ENCODE measurements at regions not wholly inside any gene's neighbourhood (a gene's known extent, or its start where the extent isn't known, plus 50 kb on each side); places are given as distances from the start of the nearest gene placed in this dataset.

DNA sequence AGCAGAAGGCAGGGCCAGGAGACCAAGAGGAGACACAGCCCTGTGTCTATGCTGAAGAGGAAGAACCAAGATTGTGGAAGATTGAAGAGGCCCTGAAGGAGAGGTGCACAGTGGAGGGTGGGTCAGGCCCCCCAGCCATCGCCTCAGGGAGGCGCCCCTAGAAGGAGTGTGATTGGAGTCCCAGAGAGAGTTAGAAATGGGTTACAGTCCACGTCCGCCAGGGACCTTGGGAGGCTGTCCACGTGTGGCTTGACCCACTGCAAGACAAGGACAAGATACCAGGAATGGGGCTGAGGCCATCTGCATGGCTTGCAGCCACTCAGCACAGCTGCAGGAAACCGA, 375.1 kb downstream of the NPHP4 start:
- BruUV-seq (replicated peaks), result no TSS peak
- H3K9me3 Mint-ChIP-seq (ENCODE audit: unreplicated experiment), result no peaks in the 10 kb centered on the region
- intact Hi-C loops (cut with micrococcal nuclease; ENCODE audit: unreplicated experiment), result no loop called here
- H3K27me3 Mint-ChIP-seq (ENCODE audit: insufficient read depth, unreplicated experiment), result peaks cover 15% of the 10 kb centered on the region
- Histone ChIP-seq H3K9me3 (no peaks in the 10 kb centered on the region), H3K27me3 (replicated peaks; ENCODE audit: control insufficient read depth, insufficient read depth, low read length) (no peaks in the 10 kb centered on the region), H3K36me3 (ENCODE audit: control insufficient read depth, insufficient read depth, low read length) (no peaks in the 10 kb centered on the region), H3K4me3 (ENCODE audit: low read depth, low read length) (no peak overlapping the region), H3K4me1 (no peaks in the 10 kb centered on the region)
- H3K4me3 Mint-ChIP-seq (ENCODE audit: unreplicated experiment), result no peak overlapping the region
- TF ChIP-seq, protein P1, sequence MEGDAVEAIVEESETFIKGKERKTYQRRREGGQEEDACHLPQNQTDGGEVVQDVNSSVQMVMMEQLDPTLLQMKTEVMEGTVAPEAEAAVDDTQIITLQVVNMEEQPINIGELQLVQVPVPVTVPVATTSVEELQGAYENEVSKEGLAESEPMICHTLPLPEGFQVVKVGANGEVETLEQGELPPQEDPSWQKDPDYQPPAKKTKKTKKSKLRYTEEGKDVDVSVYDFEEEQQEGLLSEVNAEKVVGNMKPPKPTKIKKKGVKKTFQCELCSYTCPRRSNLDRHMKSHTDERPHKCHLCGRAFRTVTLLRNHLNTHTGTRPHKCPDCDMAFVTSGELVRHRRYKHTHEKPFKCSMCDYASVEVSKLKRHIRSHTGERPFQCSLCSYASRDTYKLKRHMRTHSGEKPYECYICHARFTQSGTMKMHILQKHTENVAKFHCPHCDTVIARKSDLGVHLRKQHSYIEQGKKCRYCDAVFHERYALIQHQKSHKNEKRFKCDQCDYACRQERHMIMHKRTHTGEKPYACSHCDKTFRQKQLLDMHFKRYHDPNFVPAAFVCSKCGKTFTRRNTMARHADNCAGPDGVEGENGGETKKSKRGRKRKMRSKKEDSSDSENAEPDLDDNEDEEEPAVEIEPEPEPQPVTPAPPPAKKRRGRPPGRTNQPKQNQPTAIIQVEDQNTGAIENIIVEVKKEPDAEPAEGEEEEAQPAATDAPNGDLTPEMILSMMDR (IDR thresholded peaks at IDR 0.05; ENCODE audit: insufficient read depth in 1 of 2, low read depth in 1 of 2, low read length in 1 of 2, severe bottlenecking in 1 of 2, unreplicated experiment in 1 of 2), result no peak
- ChIA-PET POLR2A (no interaction called here), CTCF (no interaction called here)
- no peaks in the 10 kb centered on the region for H3K36me3 Mint-ChIP-seq (ENCODE audit: insufficient read depth, unreplicated experiment)
- DNase-seq, result no peak
- no peak overlapping the region for H3K27ac Mint-ChIP-seq (ENCODE audit: unreplicated experiment)
- no peaks in the 10 kb centered on the region for H3K4me1 Mint-ChIP-seq (ENCODE audit: low read depth, unreplicated experiment)

GRCh38 chr1:5616366-5617178, 375.7 kb downstream of the NPHP4 start:
- BruUV-seq (replicated peaks), result no TSS peak
- no peaks in the 10 kb centered on the region for H3K4me1 Mint-ChIP-seq (ENCODE audit: low read depth, unreplicated experiment)
- no peaks in the 10 kb centered on the region for H3K36me3 Mint-ChIP-seq (ENCODE audit: insufficient read depth, unreplicated experiment)
- TF ChIP-seq, protein P1 (IDR thresholded peaks at IDR 0.05; ENCODE audit: insufficient read depth in 1 of 2, low read depth in 1 of 2, low read length in 1 of 2, severe bottlenecking in 1 of 2, unreplicated experiment in 1 of 2), result no peak
- H3K9me3 Mint-ChIP-seq (ENCODE audit: unreplicated experiment), result no peaks in the 10 kb centered on the region
- Histone ChIP-seq H3K4me3 (ENCODE audit: low read depth, low read length) (no peak overlapping the region), H3K4me1 (no peaks in the 10 kb centered on the region), H3K36me3 (ENCODE audit: control insufficient read depth, insufficient read depth, low read length) (no peaks in the 10 kb centered on the region), H3K27me3 (replicated peaks; ENCODE audit: control insufficient read depth, insufficient read depth, low read length) (no peaks in the 10 kb centered on the region), H3K9me3 (no peaks in the 10 kb centered on the region)
- ChIA-PET POLR2A (no interaction called here), CTCF (no interaction called here)
- no peak for DNase-seq
- H3K27ac Mint-ChIP-seq (ENCODE audit: unreplicated experiment), result no peak overlapping the region
- intact Hi-C loops (cut with micrococcal nuclease; ENCODE audit: unreplicated experiment), result no loop called here
- peaks cover 15% of the 10 kb centered on the region for H3K27me3 Mint-ChIP-seq (ENCODE audit: insufficient read depth, unreplicated experiment)
- no peak overlapping the region for H3K4me3 Mint-ChIP-seq (ENCODE audit: unreplicated experiment)

GRCh38 chr1:5615076-5615475, 377.1 kb downstream of the NPHP4 start:
- Mint-ChIP-seq H3K27ac (ENCODE audit: unreplicated experiment) (no peak overlapping the region), H3K9me3 (ENCODE audit: unreplicated experiment) (no peaks in the 10 kb centered on the region), H3K27me3 (ENCODE audit: insufficient read depth, unreplicated experiment) (peaks cover 15% of the 10 kb centered on the region), H3K36me3 (ENCODE audit: insufficient read depth, unreplicated experiment) (no peaks in the 10 kb centered on the region), H3K4me1 (ENCODE audit: low read depth, unreplicated experiment) (no peaks in the 10 kb centered on the region), H3K4me3 (ENCODE audit: unreplicated experiment) (no peak overlapping the region)
- ChIA-PET CTCF (no interaction called here), POLR2A (no interaction called here)
- Histone ChIP-seq H3K4me3 (ENCODE audit: low read depth, low read length) (no peak overlapping the region), H3K9me3 (no peaks in the 10 kb centered on the region), H3K27me3 (replicated peaks; ENCODE audit: control insufficient read depth, insufficient read depth, low read length) (no peaks in the 10 kb centered on the region), H3K36me3 (ENCODE audit: control insufficient read depth, insufficient read depth, low read length) (no peaks in the 10 kb centered on the region), H3K4me1 (no peaks in the 10 kb centered on the region)
- BruUV-seq (replicated peaks), result no TSS peak
- intact Hi-C loops (cut with micrococcal nuclease; ENCODE audit: unreplicated experiment), result no loop called here
- DNase-seq, result no peak
- TF ChIP-seq, protein P1 (IDR thresholded peaks at IDR 0.05; ENCODE audit: insufficient read depth in 1 of 2, low read depth in 1 of 2, low read length in 1 of 2, severe bottlenecking in 1 of 2, unreplicated experiment in 1 of 2), result no peak

All from Caco-2 (cell line).